NCI-H2196 (cell line): ENCODE measurements at regions not wholly inside any gene's neighbourhood (a gene's known extent, or its start where the extent isn't known, plus 50 kb on each side); places are given as distances from the start of the nearest gene placed in this dataset.

Source experiments
- DNase-seq: peaks from one replicate; lab custom pipeline; 2025; ENCODE audit not compliant: unreplicated experiment; lab: John Stamatoyannopoulos, UW

DNA sequence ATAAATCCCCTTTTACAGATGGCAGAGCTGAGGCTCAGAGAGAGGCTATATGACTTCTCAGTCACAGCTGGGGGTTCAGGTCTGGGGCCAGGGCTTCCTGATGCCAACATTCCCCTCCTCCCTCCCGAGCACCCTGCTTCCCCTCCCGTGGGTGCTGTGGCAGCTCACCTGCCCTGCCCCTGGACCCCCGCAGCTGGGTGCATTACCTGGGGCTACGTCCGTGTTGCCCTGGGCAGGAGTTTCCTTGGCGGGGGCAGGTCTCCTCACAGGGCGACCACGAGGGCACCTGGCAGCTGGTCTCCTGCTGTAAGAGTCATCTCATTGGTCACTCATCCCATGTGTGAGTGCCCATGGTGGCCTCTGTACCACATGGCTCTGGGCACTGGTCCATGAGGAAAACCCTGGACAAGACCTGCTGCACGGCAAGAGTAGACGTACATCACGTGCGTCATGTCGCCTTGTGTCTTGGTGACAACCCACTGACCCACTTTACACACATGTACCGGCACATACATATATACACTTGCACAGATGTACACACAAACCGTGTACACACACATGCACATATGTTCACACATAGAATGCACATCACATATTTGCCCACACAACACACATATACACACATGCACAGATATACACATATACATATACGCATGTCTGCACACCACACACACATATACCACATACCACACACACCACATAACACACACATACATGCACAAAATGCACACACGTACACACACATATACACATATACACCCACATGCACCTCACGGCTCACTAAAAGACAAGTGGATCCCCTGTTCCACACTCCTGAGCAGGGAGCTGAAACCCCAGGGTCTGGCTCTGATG is 134.0 kb downstream of the FOXL1 start:
- no peak for DNase-seq

- no peak for DNase-seq
These were observed 134.8 kb downstream of the FOXL1 start for GRCh38 chr16:86713021-86713631.

- no peak for DNase-seq
These were observed 135.8 kb downstream of the FOXL1 start for GRCh38 chr16:86714166-86714565.

GRCh38 chr16:86716649-86717048 is 138.3 kb downstream of the FOXL1 start:
- no peak for DNase-seq

GRCh38 chr16:86718118-86718517 is 139.8 kb downstream of the FOXL1 start:
- DNase-seq, result no peak

DNA sequence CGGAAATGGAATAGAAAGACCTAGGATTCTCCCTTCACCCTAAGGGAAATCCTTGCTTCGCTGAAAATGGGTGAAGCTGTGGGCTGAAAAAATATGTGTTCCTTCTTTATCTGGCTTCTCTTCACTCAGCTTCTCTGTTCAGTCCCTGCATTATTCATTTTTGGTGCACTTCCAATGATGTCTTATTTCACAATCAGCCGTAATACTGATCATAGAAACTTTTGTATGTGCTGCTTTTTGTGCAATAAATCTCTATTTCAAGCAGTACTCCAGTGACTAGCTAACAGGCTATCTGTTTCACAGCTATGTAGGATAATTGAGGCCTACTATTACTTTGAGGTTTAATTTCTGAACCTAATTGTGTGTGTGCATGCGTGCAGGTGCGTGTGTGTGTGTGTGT is 144.6 kb downstream of the FOXL1 start:
- DNase-seq, result no peak

GRCh38 chr16:86723689-86724088 is 145.3 kb downstream of the FOXL1 start:
- DNase-seq, result no peak

DNA sequence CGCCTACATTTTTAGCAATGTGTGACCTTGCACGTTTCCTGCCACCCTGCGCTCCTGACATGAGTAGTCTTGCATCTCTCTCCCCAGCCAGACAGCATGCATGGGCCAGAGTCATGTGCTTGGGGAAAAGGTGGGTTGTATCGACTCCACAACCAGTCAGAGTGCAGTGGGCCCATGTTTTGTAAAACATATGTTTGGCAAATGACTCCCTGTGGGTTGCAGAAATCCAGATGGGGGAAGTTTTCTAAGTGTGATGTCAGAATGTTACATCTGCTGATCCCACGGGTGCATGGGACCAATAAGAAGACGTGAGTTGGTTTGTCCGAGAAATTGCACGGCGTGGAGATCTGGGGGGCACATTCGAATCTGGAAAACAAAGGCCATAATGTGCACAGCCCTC is 147.1 kb downstream of the FOXL1 start:
- no peak for DNase-seq

DNA sequence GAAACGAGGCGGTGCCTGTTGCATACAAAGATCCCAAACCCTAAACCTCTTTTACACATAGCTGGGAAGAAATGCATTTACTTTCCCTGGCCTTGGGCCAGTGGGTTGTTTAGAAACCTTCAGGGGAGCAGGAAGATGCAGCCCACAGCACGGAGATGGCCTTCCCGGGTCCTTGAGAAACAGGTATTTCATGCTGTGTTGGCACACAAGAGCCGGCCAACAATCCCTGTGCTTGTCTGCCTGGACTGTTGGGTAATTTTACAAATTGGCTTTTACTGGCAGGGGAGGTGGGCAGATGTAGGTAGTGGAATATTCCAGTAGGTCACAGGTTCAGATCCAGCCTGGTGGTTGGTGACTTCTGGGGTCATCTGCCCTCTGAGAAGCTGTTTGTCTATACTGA is 148.0 kb downstream of the FOXL1 start:
- DNase-seq, result no peak

- DNase-seq, result no peak
These were observed 148.8 kb downstream of the FOXL1 start for GRCh38 chr16:86727131-86727530.

- no peak for DNase-seq
These were observed 149.3 kb downstream of the FOXL1 start for GRCh38 chr16:86727632-86728031.

DNA sequence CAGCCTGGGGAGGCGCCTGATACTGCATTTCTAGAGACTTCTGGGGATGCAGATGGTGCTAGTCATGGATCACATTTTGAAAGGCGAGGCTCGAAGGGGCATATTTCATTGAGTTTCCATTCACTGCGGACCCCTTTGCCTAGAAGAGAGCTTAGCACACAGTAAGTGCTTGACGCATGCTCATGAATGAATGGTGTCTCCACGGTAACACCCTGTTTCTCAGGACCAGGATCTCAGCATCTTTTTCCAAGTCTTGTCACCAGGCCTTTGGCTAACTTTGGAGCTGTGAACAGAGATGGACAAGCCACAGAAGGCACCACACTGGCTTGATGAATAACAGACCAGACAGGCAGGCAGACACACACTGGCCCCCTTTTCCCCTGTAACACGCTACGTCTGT is 151.3 kb downstream of the FOXL1 start:
- no peak for DNase-seq

GRCh38 chr16:86730086-86730485 is 151.7 kb downstream of the FOXL1 start:
- no peak for DNase-seq

GRCh38 chr16:86730597-86730996 is 152.2 kb downstream of the FOXL1 start:
- no peak for DNase-seq

DNA sequence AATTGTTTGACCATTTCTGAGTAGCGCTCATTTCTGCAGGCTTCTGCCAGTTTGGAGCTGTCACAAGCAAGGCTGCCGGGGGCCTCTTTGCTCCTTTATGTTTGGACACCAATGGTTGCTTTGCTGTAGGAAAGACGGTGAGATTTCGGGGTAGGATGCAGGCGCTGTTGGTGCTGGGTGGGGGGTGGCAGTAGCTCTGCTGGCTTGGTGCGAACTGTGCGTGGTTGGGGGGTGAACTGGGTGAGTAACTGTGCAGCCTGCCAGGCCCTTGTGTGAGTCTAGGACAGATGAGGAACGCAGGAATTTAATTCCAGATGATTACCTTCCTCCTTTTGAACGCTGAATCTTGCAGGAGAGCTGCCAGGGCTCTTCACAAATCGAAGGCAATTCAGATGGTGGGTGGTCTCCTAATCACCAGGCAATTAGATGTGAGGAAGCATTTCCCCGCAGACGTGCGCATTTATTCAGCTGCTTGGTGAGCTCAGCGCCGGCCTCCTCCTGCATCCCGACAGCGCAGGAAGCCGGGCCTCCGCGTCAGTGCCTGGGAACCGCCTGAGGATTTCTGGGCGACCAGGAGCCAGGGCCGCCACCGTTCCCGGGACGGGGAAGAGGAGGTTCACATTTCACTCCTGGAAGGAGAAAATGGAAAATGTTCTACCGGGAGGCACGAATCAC is 154.4 kb downstream of the FOXL1 start:
- DNase-seq, result no peak

DNA sequence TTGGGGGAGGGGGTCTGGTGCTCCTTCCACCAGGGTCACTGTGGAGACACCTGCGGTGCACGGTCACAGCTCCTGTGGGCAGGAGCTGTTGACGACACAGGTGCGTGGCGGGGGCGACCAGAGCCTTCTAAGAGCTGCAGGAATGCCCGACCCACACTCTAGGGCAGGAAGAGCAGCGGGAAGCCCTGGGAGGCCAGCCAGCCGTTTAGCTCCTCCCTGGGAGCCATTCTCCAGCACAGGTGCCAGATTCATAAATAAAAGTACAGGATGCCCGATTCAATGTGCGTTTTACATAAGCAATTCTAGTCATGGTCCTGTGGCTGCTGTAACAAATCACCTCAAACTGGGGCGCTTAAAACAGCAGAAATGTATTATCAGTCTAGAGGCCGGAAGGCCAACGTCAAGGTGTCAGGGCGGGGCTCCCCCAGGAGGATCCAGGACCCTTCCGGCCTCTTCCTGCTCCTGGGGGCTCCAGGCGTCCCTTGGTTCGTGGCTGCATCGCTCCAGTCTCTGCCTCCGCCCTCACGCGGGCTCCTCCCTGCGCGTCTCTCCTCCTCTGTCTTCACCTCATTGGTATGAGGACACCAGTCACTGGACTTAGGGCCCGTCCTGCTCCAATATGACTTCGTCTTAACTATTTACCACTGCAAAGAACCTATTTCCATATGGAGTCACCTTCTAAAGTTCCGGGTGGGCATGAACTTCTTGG is 155.4 kb downstream of the FOXL1 start:
- no peak for DNase-seq

DNA sequence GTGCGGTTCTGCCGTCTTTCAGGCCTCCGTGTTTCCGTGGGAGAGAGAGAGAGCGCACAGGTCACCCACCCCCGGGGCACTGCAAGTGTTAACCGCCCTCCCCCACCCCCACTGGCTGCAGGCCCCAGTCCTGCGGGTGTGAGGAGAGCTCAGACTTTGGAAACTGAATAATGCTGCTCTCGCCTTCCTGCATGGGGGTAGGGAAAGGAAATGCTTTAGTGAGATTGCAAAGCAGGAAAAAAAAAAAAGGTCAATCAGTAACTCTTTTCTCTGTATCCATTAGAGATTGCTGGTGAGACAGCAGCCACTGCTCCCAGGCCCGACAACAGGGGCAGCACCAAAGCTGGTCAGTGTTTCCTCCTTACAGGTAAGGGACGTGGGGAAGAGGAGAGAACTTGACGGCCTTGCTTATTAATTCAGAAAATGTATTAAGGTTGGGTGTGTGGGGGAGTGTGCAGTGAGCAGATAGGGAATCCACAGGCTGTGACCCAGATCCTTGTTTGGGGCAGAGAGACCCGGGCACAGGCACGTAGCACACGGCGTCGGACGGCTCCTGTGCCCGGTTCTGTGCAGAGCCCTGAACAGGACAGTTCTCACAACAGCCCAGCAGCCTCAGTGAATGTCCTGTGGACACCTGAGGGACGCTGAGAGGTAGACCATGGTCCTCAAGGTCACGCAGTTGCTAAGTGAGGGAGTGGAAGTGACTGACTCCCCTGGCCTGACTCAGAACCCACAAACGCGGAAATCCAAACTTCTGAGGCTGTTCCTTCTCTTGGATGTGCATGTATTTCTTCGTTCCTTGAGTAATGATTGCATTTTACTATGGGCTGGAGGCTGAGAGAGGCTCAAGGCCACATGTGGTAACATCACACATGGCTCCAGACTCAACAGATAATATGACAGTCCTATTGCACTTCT is 156.5 kb downstream of the FOXL1 start:
- no peak for DNase-seq

DNA sequence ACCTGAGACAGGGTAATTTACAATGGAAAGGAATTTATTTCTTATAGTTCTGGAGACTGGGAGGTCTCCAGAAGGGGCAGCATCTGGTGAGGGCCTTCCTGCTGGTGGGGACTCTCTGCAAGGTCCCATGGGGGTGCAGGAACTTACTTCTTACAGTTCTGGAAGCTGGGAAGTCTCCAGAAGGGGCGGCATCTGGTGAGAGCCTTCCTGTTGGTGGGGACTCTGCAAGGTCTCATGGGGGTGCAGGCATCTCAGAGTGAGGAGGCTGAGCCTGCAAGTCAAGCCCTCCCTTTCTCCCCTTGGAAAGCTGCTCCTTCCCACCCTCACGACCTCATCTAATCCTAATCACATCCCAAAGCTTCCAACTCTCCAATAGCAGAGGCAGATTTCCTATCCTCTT is 157.4 kb downstream of the FOXL1 start:
- DNase-seq, result no peak

GRCh38 chr16:86736502-86736901 is 158.2 kb downstream of the FOXL1 start:
- no peak for DNase-seq

DNA sequence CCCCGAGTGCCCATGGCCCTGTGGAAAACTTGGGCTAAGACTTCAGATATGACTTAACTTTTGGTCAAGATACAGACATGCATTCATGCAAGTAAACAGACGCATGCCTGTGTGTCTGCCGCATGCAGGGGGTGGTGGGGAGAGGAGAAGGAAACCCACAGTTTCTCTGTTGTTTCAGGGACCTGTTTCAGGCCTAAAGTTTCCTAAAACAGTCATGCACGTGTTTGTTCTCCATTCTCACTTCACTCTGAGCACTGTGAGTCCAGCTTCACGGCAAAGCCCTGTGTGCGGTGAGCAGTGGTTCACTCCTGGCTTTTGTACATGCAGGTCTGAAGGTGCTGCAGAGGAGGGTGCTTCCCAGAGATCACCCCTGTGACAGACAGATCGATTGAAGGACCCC is 158.7 kb downstream of the FOXL1 start:
- DNase-seq, result no peak
